ENCODE measurements at regions not wholly inside any gene's neighbourhood (a gene's known extent, or its start where the extent isn't known, plus 50 kb on each side); places are given as distances from the start of the nearest gene placed in this dataset.

DNA sequence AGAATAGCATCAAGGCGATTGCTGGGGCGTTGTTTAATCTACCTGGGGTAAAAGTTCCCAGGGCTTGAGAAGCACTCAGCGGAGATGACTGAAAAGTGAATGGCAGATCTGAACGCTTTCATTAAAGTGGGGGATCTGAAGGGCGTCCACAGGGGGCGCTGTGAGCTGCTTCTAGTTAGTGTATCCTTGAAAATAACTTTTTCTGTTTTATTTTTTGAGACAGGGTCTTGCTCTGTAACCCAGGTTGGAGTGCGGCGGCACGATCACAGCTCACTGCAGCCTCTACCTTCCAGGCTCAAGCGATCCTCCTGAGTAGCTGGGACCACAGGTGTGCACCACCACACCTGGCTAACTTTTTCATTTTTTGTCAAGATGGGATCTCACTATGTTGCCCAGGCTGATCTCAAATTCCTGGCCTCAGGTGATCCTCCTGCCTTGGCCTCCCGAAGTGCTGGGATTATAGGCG, 360.4 kb downstream of the SEC14L1 start:
- H3K36me3 ChIP-seq (ENCODE audit: control insufficient read depth in 2 of 2, insufficient read depth in 2 of 2, low read length in 2 of 2): peaks cover 16 to 23% of the 10 kb centered on the region in 2 donors
- no peaks in the 10 kb centered on the region for H3K4me1 ChIP-seq (ENCODE audit: control insufficient read depth, insufficient read depth, low read length)
- no peaks in the 10 kb centered on the region for H3K9me3 ChIP-seq (ENCODE audit: control insufficient read depth in 2 of 2, low read length in 2 of 2)
- H3K27ac ChIP-seq (ENCODE audit: low read length): no peak overlapping the region
- H3K9ac ChIP-seq (ENCODE audit: low read length in 2 of 2): no peak overlapping the region
- H3K27me3 ChIP-seq (ENCODE audit: control insufficient read depth in 1 of 2, insufficient read depth in 2 of 2, low read length in 2 of 2): no peaks in the 10 kb centered on the region
- no peak overlapping the region for H3K4me3 ChIP-seq (ENCODE audit: low read length in 2 of 2)

DNA sequence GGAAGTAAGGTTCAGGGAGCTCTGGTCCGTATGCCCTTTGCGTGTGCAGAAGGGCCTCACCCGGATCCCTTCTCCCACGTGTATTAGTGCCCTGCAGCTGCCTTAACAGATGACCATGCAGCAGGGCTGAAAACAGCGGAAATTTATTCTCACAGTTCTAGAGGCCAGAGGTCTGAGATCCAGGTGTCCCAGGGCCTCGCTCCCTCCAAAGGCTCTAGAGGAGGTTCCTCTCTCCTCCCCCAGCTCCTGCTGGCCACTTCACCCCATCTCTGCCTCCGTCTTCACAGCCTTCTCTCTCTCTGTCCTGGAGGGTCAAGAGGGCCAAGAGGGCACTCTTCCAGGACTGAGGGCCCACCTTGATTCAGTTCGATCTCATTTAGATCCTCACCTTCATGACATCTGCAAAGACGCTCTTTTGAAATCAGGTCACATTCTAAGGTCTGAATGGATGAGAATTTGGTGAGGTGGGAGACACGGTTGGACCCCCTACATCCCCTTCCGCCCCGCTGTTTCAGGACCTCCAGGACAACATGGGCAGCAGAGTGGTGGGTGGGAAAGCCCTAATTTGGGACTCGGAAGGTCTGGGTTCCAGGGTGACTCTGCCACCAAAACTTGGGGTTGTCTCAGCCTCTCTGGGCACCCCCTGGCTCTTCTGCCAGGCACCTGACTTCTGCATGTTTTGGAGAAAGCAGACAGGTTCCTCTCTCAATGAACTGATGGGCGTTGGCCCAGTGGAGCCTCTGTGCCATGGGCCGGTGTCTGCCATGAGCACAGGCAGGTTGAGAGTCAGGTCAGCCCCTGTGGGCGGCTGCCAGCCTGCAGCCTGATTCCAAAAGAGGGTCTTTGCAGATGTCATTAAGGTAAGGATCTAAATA, 361.2 kb downstream of the SEC14L1 start:
- H3K9me3 ChIP-seq (ENCODE audit: control insufficient read depth in 2 of 2, low read length in 2 of 2): no peaks in the 10 kb centered on the region
- no peak overlapping the region for H3K9ac ChIP-seq (ENCODE audit: low read length in 2 of 2)
- H3K36me3 ChIP-seq (ENCODE audit: control insufficient read depth in 2 of 2, insufficient read depth in 2 of 2, low read length in 2 of 2): peaks cover 8 to 16% of the 10 kb centered on the region in 2 donors
- H3K27ac ChIP-seq (ENCODE audit: low read length): no peak overlapping the region
- H3K4me1 ChIP-seq (ENCODE audit: control insufficient read depth, insufficient read depth, low read length): no peaks in the 10 kb centered on the region
- no peak overlapping the region for H3K4me3 ChIP-seq (ENCODE audit: low read length in 2 of 2)
- H3K27me3 ChIP-seq (ENCODE audit: control insufficient read depth in 1 of 2, insufficient read depth in 2 of 2, low read length in 2 of 2): no peaks in the 10 kb centered on the region

DNA sequence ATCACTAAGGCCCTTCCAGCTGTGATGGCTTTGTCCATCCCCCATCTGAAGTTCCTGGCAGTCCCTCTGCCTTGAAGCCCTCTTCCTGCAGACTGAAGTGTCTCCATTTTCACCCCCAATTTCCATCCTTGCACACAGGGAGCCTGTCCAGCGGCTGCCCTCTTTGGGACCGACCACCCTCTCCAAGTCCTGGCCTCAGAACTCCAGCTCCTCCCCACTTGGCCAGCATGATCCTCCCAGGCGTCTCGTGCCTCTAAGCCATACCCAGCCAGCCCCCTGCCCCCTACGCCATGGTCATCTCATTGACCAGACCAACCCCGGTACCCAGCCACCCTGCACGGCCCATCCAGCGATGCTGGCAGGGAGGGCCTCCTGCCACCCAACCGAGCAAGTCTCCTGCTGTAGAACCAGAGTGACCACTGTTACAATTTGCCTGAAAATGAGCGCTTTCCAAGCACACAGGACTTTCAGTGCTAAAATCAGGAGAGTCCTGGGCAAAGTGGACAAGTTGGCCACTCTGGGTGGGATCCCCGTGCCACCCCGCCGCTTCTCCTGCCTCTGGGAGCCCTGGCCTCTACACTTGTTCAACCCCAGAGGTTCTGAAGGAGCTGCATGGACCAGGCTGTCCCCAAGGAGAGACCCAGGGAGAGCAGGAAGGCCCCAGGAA, 362.0 kb downstream of the SEC14L1 start:
- H3K9ac ChIP-seq (ENCODE audit: low read length in 2 of 2): no peak overlapping the region
- H3K4me3 ChIP-seq (ENCODE audit: low read length in 2 of 2): no peak overlapping the region
- H3K27me3 ChIP-seq (ENCODE audit: control insufficient read depth in 1 of 2, insufficient read depth in 2 of 2, low read length in 2 of 2): no peaks in the 10 kb centered on the region
- H3K36me3 ChIP-seq (ENCODE audit: control insufficient read depth in 2 of 2, insufficient read depth in 2 of 2, low read length in 2 of 2): peaks cover 4 to 16% of the 10 kb centered on the region in 2 donors
- no peak overlapping the region for H3K27ac ChIP-seq (ENCODE audit: low read length)
- no peaks in the 10 kb centered on the region for H3K4me1 ChIP-seq (ENCODE audit: control insufficient read depth, insufficient read depth, low read length)
- no peaks in the 10 kb centered on the region for H3K9me3 ChIP-seq (ENCODE audit: control insufficient read depth in 2 of 2, low read length in 2 of 2)

DNA sequence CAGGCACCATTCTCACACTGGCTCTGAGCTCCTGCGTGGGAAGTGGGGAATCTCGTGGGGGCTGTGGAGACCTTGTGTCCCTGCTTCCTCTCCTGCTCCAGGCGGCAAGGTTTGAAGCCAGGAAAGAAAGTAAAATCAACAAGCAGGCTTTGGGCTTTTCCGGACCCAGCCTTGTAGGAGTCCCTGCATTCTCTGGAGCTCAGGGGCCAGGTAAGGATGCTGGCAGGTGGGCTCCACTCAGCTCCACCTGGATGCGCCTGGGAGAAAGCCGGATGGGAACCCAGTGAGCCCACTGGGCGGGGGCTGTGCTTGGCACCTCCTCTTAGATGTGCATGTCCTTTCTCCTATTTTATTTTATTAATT, 362.5 kb downstream of the SEC14L1 start:
- H3K9me3 ChIP-seq (ENCODE audit: control insufficient read depth in 2 of 2, low read length in 2 of 2): no peaks in the 10 kb centered on the region
- H3K27ac ChIP-seq (ENCODE audit: low read length): no peak overlapping the region
- peaks cover 4 to 13% of the 10 kb centered on the region in 2 donors for H3K36me3 ChIP-seq (ENCODE audit: control insufficient read depth in 2 of 2, insufficient read depth in 2 of 2, low read length in 2 of 2)
- no peaks in the 10 kb centered on the region for H3K4me1 ChIP-seq (ENCODE audit: control insufficient read depth, insufficient read depth, low read length)
- H3K9ac ChIP-seq (ENCODE audit: low read length in 2 of 2): no peak overlapping the region
- no peak overlapping the region for H3K4me3 ChIP-seq (ENCODE audit: low read length in 2 of 2)
- peaks cover 0 to 2% of the 10 kb centered on the region in 2 donors for H3K27me3 ChIP-seq (ENCODE audit: control insufficient read depth in 1 of 2, insufficient read depth in 2 of 2, low read length in 2 of 2)

DNA sequence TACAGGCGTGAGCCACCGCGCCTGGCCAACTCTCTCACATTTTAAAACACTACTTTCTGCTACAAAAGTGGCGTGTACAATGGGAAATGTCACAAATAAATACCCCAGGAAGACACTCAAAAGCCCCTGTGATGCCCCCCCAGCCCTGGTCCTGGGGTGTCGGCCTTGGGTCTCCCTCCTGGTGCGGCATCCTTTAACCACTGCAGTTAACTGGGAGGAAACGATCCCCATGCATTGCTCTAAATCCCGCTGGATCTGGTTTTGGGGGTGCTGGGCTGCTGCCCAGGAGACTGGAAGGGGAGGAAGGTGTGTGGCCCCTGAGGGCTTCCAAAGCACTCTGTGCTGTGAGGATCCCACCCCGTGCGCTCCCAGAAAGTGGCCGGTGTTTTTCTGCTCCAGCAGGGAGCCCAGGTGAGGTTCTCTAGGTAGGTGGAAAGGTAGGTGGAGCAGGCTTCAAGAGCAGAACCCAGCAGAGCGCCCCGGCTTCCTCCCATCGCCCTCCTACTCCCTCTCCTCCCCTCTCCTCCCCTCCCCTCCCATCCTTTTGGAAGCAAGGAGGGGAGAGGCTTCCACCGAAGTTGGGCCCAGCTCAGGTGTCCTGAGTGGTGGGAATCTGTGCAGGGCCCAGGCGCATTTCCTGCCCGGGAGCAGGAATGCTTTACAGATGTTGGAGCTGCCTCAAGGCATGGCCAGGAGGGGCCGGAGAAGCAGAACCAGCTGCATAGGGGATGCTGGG, 363.3 kb downstream of the SEC14L1 start:
- H3K4me1 ChIP-seq (ENCODE audit: control insufficient read depth, insufficient read depth, low read length): no peaks in the 10 kb centered on the region
- H3K27ac ChIP-seq (ENCODE audit: low read length): no peak overlapping the region
- peaks cover 0 to 9% of the 10 kb centered on the region in 2 donors for H3K36me3 ChIP-seq (ENCODE audit: control insufficient read depth in 2 of 2, insufficient read depth in 2 of 2, low read length in 2 of 2)
- H3K9ac ChIP-seq (ENCODE audit: low read length in 2 of 2): no peak overlapping the region
- H3K27me3 ChIP-seq (ENCODE audit: control insufficient read depth in 1 of 2, insufficient read depth in 2 of 2, low read length in 2 of 2): peaks cover 0 to 2% of the 10 kb centered on the region in 2 donors
- no peaks in the 10 kb centered on the region for H3K9me3 ChIP-seq (ENCODE audit: control insufficient read depth in 2 of 2, low read length in 2 of 2)
- no peak overlapping the region for H3K4me3 ChIP-seq (ENCODE audit: low read length in 2 of 2)

DNA sequence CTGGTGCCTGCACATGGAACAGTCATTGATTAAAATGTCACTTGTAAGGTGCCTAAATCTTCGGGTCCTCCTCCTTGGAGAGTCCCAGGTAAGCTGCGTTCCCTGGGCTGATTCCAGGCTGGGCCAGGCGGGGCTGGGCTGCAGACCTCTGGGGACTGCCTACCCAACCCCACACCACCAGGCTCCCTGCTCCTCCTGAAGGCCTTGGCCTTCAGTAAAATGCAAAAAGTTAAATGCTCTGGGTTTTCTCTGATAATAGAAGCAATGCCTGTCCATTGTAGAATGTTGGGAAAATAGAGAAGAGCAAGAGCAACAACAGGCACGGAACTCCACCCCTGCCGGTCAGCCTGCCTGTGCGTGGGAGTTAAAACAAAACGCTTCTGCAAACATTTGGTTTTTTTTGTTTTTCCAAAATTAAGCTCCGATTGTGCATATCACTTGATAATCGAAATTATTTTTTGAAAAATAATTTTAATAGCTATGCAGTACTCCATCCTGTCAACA, 363.9 kb downstream of the SEC14L1 start:
- Histone ChIP-seq H3K36me3 (ENCODE audit: control insufficient read depth in 2 of 2, insufficient read depth in 2 of 2, low read length in 2 of 2) (peaks cover 0 to 5% of the 10 kb centered on the region in 2 donors), H3K27ac (ENCODE audit: low read length) (no peak overlapping the region), H3K27me3 (ENCODE audit: control insufficient read depth in 1 of 2, insufficient read depth in 2 of 2, low read length in 2 of 2) (peaks cover 0 to 2% of the 10 kb centered on the region in 2 donors), H3K4me3 (ENCODE audit: low read length in 2 of 2) (no peak overlapping the region), H3K9me3 (ENCODE audit: control insufficient read depth in 2 of 2, low read length in 2 of 2) (no peaks in the 10 kb centered on the region), H3K9ac (ENCODE audit: low read length in 2 of 2) (no peak overlapping the region), H3K4me1 (ENCODE audit: control insufficient read depth, insufficient read depth, low read length) (no peaks in the 10 kb centered on the region)

DNA sequence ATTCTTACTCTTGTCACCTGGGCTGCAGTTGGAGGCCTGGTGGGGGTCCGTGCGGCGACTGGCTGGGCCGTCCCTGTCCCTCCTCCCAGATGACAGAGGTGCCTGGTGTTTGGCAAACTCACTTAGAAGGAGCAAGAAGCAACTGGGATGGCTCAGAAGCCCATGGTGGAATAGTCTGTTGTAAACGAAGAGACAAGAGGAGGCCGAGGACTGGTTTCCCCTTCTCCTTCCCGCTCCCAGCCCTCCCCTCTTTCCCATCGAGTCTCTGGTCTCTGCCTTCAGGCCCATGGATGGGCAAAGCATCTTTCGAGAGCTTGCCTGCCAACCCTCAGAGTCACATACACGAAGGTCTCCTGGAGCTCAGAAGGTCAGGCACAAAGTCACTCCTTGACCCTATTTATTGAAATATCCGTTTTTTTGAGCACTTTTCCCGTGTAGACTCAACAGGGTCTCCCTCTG, 364.4 kb downstream of the SEC14L1 start:
- H3K4me1 ChIP-seq (ENCODE audit: control insufficient read depth, insufficient read depth, low read length): no peaks in the 10 kb centered on the region
- H3K9ac ChIP-seq (ENCODE audit: low read length in 2 of 2): no peak overlapping the region
- H3K27ac ChIP-seq (ENCODE audit: low read length): no peak overlapping the region
- peaks cover 0 to 2% of the 10 kb centered on the region in 2 donors for H3K27me3 ChIP-seq (ENCODE audit: control insufficient read depth in 1 of 2, insufficient read depth in 2 of 2, low read length in 2 of 2)
- peaks cover 0 to 4% of the 10 kb centered on the region in 2 donors for H3K36me3 ChIP-seq (ENCODE audit: control insufficient read depth in 2 of 2, insufficient read depth in 2 of 2, low read length in 2 of 2)
- no peaks in the 10 kb centered on the region for H3K9me3 ChIP-seq (ENCODE audit: control insufficient read depth in 2 of 2, low read length in 2 of 2)
- H3K4me3 ChIP-seq (ENCODE audit: low read length in 2 of 2): no peak overlapping the region

DNA sequence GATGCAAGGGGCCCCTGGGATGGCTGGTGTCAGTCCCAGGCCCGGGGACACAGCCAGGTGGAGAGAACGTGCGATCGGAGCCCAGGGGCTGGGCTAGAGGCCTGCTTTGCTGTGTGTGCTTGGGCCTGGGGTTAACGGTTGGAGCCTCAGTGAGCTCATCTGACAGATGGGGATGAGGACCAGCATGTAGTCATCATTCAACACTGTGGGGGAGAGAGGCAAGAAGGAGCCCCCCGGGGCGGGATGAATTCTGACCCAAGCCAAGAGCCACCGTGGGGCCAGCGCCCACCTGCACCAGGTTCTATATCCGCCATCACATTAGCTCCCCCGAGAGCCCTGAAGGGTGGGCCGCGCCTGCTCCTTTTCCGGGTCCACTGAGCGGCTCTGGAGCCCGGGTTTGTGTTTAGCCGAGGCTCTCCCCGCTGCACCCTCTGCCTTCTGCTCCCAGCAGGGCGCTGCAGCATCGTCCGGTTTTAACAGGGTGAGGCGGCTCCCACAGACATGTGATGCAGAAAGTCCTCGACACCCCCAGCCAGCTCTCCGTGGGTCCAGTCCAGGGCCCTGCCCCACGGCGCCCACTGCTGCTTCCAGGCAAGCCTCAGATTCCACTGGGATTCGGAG, 365.7 kb downstream of the SEC14L1 start:
- Histone ChIP-seq H3K9me3 (ENCODE audit: control insufficient read depth in 2 of 2, low read length in 2 of 2) (no peaks in the 10 kb centered on the region), H3K27me3 (ENCODE audit: control insufficient read depth in 1 of 2, insufficient read depth in 2 of 2, low read length in 2 of 2) (peaks cover 0 to 2% of the 10 kb centered on the region in 2 donors), H3K4me1 (ENCODE audit: control insufficient read depth, insufficient read depth, low read length) (no peaks in the 10 kb centered on the region), H3K4me3 (ENCODE audit: low read length in 2 of 2) (no peak overlapping the region), H3K36me3 (ENCODE audit: control insufficient read depth in 2 of 2, insufficient read depth in 2 of 2, low read length in 2 of 2) (no peaks in the 10 kb centered on the region), H3K9ac (ENCODE audit: low read length in 2 of 2) (no peak overlapping the region), H3K27ac (ENCODE audit: low read length) (no peak overlapping the region)

DNA sequence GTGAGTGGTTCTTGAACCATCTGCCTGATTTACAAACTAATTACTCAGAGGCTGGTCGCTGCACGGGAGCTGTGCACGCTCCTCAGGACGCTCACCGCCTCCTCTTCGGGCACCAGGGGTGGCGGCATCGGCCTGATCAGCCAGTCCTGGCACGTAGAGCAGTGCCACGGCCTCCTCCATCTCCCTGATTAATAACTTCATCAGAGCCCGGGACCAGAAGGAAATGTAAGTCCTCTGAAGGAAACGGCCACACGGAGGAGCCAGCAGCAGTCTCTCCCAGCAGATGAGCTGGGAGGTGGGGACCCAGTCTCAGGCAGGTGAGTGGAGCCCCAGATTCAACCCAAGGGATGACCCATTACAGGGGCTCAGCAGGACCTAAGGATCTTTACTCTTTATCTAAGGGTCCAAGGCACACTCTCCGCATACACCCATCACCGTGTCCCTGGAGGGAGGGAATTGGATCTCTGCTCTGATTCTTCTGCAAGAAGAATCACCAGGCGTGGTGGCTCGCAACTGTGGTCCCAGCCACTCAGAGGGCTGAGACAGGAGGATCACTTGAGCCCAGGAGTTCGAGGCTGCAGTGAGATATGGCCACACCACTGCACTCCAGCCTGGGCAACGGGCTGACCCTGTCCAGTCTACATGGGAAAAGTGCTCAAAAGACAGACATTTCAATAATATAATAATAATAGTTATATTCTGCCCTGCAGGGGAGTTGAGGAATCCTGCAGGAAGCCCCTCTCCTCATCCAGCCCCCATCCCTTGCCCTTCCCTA, 366.5 kb downstream of the SEC14L1 start:
- Histone ChIP-seq H3K9me3 (ENCODE audit: control insufficient read depth in 2 of 2, low read length in 2 of 2) (no peaks in the 10 kb centered on the region), H3K27me3 (ENCODE audit: control insufficient read depth in 1 of 2, insufficient read depth in 2 of 2, low read length in 2 of 2) (peaks cover 0 to 2% of the 10 kb centered on the region in 2 donors), H3K36me3 (ENCODE audit: control insufficient read depth in 2 of 2, insufficient read depth in 2 of 2, low read length in 2 of 2) (no peaks in the 10 kb centered on the region), H3K9ac (ENCODE audit: low read length in 2 of 2) (no peak overlapping the region), H3K4me3 (ENCODE audit: low read length in 2 of 2) (no peak overlapping the region), H3K4me1 (ENCODE audit: control insufficient read depth, insufficient read depth, low read length) (no peaks in the 10 kb centered on the region), H3K27ac (ENCODE audit: low read length) (no peak overlapping the region)
